ENCODE measurements at regions not wholly inside any gene's neighbourhood (a gene's known extent, or its start where the extent isn't known, plus 50 kb on each side); places are given as distances from the start of the nearest gene placed in this dataset.

DNA sequence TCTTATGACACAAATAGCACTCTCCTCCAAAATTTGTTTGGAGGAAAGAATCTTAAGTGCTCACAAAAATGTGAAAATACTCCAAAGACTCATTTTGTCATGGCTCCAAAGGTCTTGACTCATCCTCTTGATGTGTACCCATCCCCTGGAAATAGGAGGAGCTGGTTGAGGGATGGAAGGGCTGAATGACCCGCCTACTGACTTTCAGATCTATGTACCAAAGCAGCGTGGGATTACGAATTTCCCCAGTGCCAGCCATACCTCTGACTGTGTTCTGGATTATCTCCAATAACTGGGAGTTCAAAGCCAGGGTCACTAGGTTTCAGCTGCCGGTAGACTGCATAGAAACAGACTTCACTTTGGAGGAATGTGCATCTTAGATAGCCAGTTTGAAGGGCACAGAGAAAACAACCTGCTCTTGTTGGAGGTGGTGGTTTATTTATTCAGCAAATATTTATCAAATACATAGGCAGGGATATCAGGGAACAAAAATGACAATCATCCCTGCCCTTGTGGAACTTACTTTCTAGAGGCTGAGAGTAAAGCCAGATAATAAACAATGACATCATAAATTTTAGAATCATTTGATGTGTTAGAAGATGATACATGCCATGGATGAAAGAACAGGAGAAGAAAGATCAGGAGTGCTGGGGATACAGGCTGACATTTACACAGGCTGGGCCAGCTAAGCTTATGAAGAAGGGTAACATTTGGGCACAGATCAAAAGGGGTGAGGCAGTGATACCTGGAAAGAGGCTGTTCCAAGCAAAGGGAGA is 246.6 kb downstream of the TBXT start:
- 3% methylated on average over 4 of the region's 4 CpGs for WGBS (ENCODE audit: low lambda C conversion rate)
- Histone ChIP-seq H3K4me2 (ENCODE audit: low read depth, low read length) (no peak overlapping the region), H3K36me3 (replicated peaks in 1 of 2; ENCODE audit: control insufficient read depth in 1 of 2, insufficient read depth in 2 of 2, low read length in 2 of 2) (no peaks in the 10 kb centered on the region), H3K9ac (ENCODE audit: insufficient read depth, low read depth, low read length) (no peak overlapping the region), H3K79me2 (ENCODE audit: insufficient read depth, low read length) (no peaks in the 10 kb centered on the region), H3K4me1 (ENCODE audit: insufficient read depth, low read length) (no peaks in the 10 kb centered on the region), H3K4me3 (replicated peaks in 1 of 3; ENCODE audit: insufficient read depth in 1 of 3, low read depth in 2 of 3, low read length in 3 of 3) (no peak overlapping the region), H3K27ac (ENCODE audit: extremely low read length, insufficient read depth, low read length) (no peak overlapping the region), H2AFZ (ENCODE audit: low read length) (no peak overlapping the region), H3K27me3 (ENCODE audit: control insufficient read depth in 1 of 2, insufficient read depth in 2 of 2, low read length in 2 of 2) (peaks cover 0 to 25% of the 10 kb centered on the region in 2 experiments; a peak in 4 of 5 replicates), H3K9me3 (ENCODE audit: low read length) (no peaks in the 10 kb centered on the region), H4K20me1 (ENCODE audit: insufficient read depth, low read length) (no peaks in the 10 kb centered on the region)
- DNase-seq (ENCODE audit: low spot score), result no peak
- ChIA-PET CTCF (ENCODE audit: low intra/inter-chr PET ratio, low total read pairs) (no interaction called here), POLR2A (no interaction called here)
- no TSS peak for BruUV-seq (replicated peaks)
- no peak for ATAC-seq
- TF ChIP-seq ISL2 (CRISPR knock-in tag; IDR thresholded peaks at IDR 0.05) (no peak), ATF7 (IDR thresholded peaks at IDR 0.05) (peak; percentile 94), ATF7 (CRISPR knock-in tag; IDR thresholded peaks at IDR 0.05) (no peak), HOXA9 (CRISPR knock-in tag; IDR thresholded peaks at IDR 0.05; ENCODE audit: borderline replicate concordance) (no peak), SSRP1 (CRISPR knock-in tag; IDR thresholded peaks at IDR 0.05) (no peak), TRIM24 (CRISPR knock-in tag; IDR thresholded peaks at IDR 0.05) (no peak)
- TF ChIP-seq, protein P1, sequence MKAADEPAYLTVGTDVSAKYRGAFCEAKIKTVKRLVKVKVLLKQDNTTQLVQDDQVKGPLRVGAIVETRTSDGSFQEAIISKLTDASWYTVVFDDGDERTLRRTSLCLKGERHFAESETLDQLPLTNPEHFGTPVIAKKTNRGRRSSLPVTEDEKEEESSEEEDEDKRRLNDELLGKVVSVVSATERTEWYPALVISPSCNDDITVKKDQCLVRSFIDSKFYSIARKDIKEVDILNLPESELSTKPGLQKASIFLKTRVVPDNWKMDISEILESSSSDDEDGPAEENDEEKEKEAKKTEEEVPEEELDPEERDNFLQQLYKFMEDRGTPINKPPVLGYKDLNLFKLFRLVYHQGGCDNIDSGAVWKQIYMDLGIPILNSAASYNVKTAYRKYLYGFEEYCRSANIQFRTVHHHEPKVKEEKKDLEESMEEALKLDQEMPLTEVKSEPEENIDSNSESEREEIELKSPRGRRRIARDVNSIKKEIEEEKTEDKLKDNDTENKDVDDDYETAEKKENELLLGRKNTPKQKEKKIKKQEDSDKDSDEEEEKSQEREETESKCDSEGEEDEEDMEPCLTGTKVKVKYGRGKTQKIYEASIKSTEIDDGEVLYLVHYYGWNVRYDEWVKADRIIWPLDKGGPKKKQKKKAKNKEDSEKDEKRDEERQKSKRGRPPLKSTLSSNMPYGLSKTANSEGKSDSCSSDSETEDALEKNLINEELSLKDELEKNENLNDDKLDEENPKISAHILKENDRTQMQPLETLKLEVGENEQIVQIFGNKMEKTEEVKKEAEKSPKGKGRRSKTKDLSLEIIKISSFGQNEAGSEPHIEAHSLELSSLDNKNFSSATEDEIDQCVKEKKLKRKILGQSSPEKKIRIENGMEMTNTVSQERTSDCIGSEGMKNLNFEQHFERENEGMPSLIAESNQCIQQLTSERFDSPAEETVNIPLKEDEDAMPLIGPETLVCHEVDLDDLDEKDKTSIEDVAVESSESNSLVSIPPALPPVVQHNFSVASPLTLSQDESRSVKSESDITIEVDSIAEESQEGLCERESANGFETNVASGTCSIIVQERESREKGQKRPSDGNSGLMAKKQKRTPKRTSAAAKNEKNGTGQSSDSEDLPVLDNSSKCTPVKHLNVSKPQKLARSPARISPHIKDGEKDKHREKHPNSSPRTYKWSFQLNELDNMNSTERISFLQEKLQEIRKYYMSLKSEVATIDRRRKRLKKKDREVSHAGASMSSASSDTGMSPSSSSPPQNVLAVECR (CRISPR knock-in tag; IDR thresholded peaks at IDR 0.05; ENCODE audit: borderline replicate concordance), result no peak
- in situ Hi-C loops (cut with HindIII; ENCODE audit: extremely low pct_ligation_motif_present, low pct_unique_long_range_greater_than_20kb) (no loop called here), intact Hi-C loops (cut with micrococcal nuclease; ENCODE audit: unreplicated experiment) (no loop called here)
- FAIRE-seq, result no peak
